K562 (cell line): ENCODE measurements at regions not wholly inside any gene's neighbourhood (a gene's known extent, or its start where the extent isn't known, plus 50 kb on each side); places are given as distances from the start of the nearest gene placed in this dataset.

ENCODE experiments used
- ATAC-seq: fragments of 200-7000 bp; cut with Tn5 transposase; 3 replicates; pipeline ENCODE4 v1.9.1; 2020; ENCODE audit warnings: moderate library complexity
- BruUV-seq: library from RNA; stranded (reverse); fragments of 400-500 nt; replicated peaks from 2 replicates; lab custom pipeline; 2021; lab: Mats Ljungman, UMichigan
- CTCF ChIA-PET: fragments of 300-600 bp; formaldehyde crosslinking; extraction: SDS; loops from one replicate; lab custom pipeline; 2021; ENCODE audit warnings: low intra/inter-chr PET ratio; lab: Yijun Ruan, JAX
- POLR2A ChIA-PET: fragments of 300-600, 350-650 bp; sonication (Branson Sonifier 250); formaldehyde crosslinking; extraction: SDS; loops from one replicate; lab custom pipeline; 2021; ENCODE audit warnings: antibody characterized with exemption, inconsistent platforms; lab: Yijun Ruan, JAX
- DNase-seq, 4 experiments: peaks; one replicate each; pipeline versions ENCODE4 v3.0.0 to v3.0.0-alpha.2; 2011 to 2018; ENCODE audit warnings: low spot score in 3 of 4, mixed read lengths in 3 of 4; ENCODE audit errors: extremely low read depth in 1 of 4
- FAIRE-seq: peaks from 2 replicates; lab custom pipeline; 2011; peaks lifted over from hg19 to GRCh38; lab: Jason Lieb, UNC
- H2AFZ ChIP-seq: 2 replicates; pipeline ENCODE4 v1.6.0; 2011; ENCODE audit warnings: low read depth, low read length, control low read depth, inconsistent platforms
- H3K27ac ChIP-seq: fragments of 200-600 bp; 3 replicates; pipeline ENCODE4 v1.8.0; 2011; ENCODE audit warnings: low read depth, mild to moderate bottlenecking, control low read depth, inconsistent platforms, low read length, moderate library complexity, mixed read lengths; ENCODE audit errors: extremely low read depth
- H3K27me3 ChIP-seq, 2 experiments: fragments of 300-600 bp in 1 of 2; 2 replicates in 1 of 2; 3 replicates in 1 of 2; pipeline versions ENCODE4 v1.6.0 to v1.8.0; 2011; ENCODE audit warnings: inconsistent platforms in 2 of 2, low read length in 2 of 2, mild to moderate bottlenecking in 1 of 2, mixed read lengths in 1 of 2, moderate library complexity in 1 of 2; ENCODE audit not compliant: control insufficient read depth in 2 of 2, insufficient read depth in 2 of 2
- H3K36me3 ChIP-seq: fragments of 300-600 bp; 3 replicates; pipeline ENCODE4 v1.8.0; 2011; ENCODE audit warnings: mild to moderate bottlenecking, low read length, inconsistent platforms; ENCODE audit not compliant: control insufficient read depth, insufficient read depth
- H3K4me1 ChIP-seq, 2 experiments: fragments of 200-600 bp in 1 of 2; replicated peaks in 1 of 2; 2 replicates in 1 of 2; 3 replicates in 1 of 2; pipeline versions ENCODE4 v1.5.1 to v1.8.0; 2011; ENCODE audit warnings: inconsistent platforms in 2 of 2, low read length in 2 of 2, mild to moderate bottlenecking in 1 of 2, mixed read lengths in 1 of 2, moderate library complexity in 1 of 2; ENCODE audit not compliant: control insufficient read depth in 2 of 2, insufficient read depth in 2 of 2
- H3K4me2 ChIP-seq: 2 replicates; pipeline ENCODE4 v1.6.1; 2011; ENCODE audit warnings: low read length, control low read depth, inconsistent platforms, mixed read lengths; ENCODE audit not compliant: insufficient read depth
- H3K4me3 ChIP-seq: fragments of 200-600 bp; sonication (generic), shearing (Covaris generic); 2 replicates; pipeline ENCODE4 v1.5.1; 2016; ENCODE audit warnings: control low read depth, inconsistent platforms
- H3K79me2 ChIP-seq: fragments of 200-600 bp; 3 replicates; pipeline ENCODE4 v1.8.0; 2011; ENCODE audit warnings: low read length, inconsistent platforms; ENCODE audit not compliant: control insufficient read depth, insufficient read depth
- H3K9ac ChIP-seq, 2 experiments: 2 replicates each; pipeline versions ENCODE4 v1.6.0 to v1.6.1; 2011; ENCODE audit warnings: low read depth in 2 of 2, low read length in 2 of 2, control low read depth in 1 of 2, inconsistent platforms in 1 of 2, mild to moderate bottlenecking in 1 of 2, mixed read lengths in 1 of 2; ENCODE audit not compliant: insufficient read depth in 1 of 2
- H3K9me1 ChIP-seq: one replicate; pipeline ENCODE4 v1.6.0; 2011; ENCODE audit warnings: inconsistent platforms, mild to moderate bottlenecking, low read length, moderate library complexity; ENCODE audit not compliant: control insufficient read depth, insufficient read depth
- H3K9me3 ChIP-seq: replicated peaks from 2 replicates; pipeline ENCODE4 v1.5.1; 2011; ENCODE audit warnings: low read depth, low read length, inconsistent platforms; ENCODE audit not compliant: control insufficient read depth, insufficient read depth
- H4K20me1 ChIP-seq: replicated peaks from 2 replicates; pipeline ENCODE4 v1.6.1; 2011; ENCODE audit warnings: low read length, inconsistent platforms, mixed read lengths; ENCODE audit not compliant: control insufficient read depth, insufficient read depth
- CTCF ChIP-seq, 3 experiments: IDR thresholded peaks in 2 of 3; conservative IDR thresholded peaks in 1 of 3; 2 replicates each; pipeline ENCODE4 v1.5.1; 2011 to 2012; ENCODE audit warnings: low read length in 3 of 3, mild to moderate bottlenecking in 3 of 3, control low read depth in 2 of 3, improper control_type of control experiment in 1 of 3, inconsistent platforms in 1 of 3, low read depth in 1 of 3, mixed read lengths in 1 of 3, moderate library complexity in 1 of 3; ENCODE audit not compliant: insufficient read depth in 2 of 3
- RAD21 ChIP-seq, 2 experiments: fragments of 250-450 bp in 1 of 2; fragments of 450-650 bp in 1 of 2; sonication (Bioruptor Pico) in 1 of 2; formaldehyde crosslinking in 1 of 2; IDR thresholded peaks in 1 of 2; conservative IDR thresholded peaks in 1 of 2; 2 replicates each; pipeline versions ENCODE4 v1.4.0 to v1.8.0; 2020 to 2022; ENCODE audit warnings: mild to moderate bottlenecking in 2 of 2, moderate library complexity in 1 of 2
- RBM22 ChIP-seq: fragments of 200-400 bp; formaldehyde crosslinking; IDR thresholded peaks from 2 replicates; pipeline ENCODE4 v1.6.1; 2018; ENCODE audit warnings: low read length, low read depth; ENCODE audit not compliant: poor library complexity, severe bottlenecking
- REST ChIP-seq, 2 experiments: fragments of 450-650 bp; formaldehyde crosslinking in 1 of 2; IDR thresholded peaks; 2 replicates each; pipeline versions ENCODE4 v1.4.0 to v1.6.1; 2014 to 2020; ENCODE audit warnings: mild to moderate bottlenecking in 2 of 2, borderline replicate concordance in 1 of 2, low read depth in 1 of 2
- RHOXF2B ChIP-seq: fragments of 250-450 bp; sonication (Bioruptor Pico); conservative IDR thresholded peaks from 2 replicates; pipeline ENCODE4 v1.5.1; 2021
- SOX6 ChIP-seq: fragments of 450-650 bp; IDR thresholded peaks from 2 replicates; pipeline ENCODE4 v1.6.1; 2014; ENCODE audit warnings: mild to moderate bottlenecking
- STAT5A ChIP-seq: IDR thresholded peaks from 2 replicates; pipeline ENCODE4 v1.6.1; 2012; ENCODE audit warnings: low read length, inconsistent platforms, borderline replicate concordance
- TEAD1 ChIP-seq, 2 experiments: fragments of 450-650 bp in 1 of 2; sonication (generic) in 1 of 2; formaldehyde crosslinking; IDR thresholded peaks; 2 replicates each; pipeline versions ENCODE4 v1.4.0 to v1.8.0; 2020 to 2022; ENCODE audit warnings: mild to moderate bottlenecking in 2 of 2, missing genetic modification reagents in 1 of 2
- ZBED1 ChIP-seq: IDR thresholded peaks from 2 replicates; pipeline ENCODE4 v1.6.1; 2014
- ZC3H4 ChIP-seq: sonication (generic); formaldehyde crosslinking; IDR thresholded peaks from 2 replicates; pipeline ENCODE4 v1.9.0; 2021; ENCODE audit warnings: missing genetic modification reagents, borderline replicate concordance
- ZSCAN29 ChIP-seq: fragments of 450-650 bp; IDR thresholded peaks from 2 replicates; pipeline ENCODE4 v1.6.1; 2017
- WGBS: fragments of 100-300 bp; shearing (Covaris generic); methylation state at CpG from one replicate; pipeline ENCODE4 v1.1.6; 2016; ENCODE audit warnings: low coverage, mixed read lengths; ENCODE audit not compliant: insufficient coverage; ENCODE audit errors: missing lambda C conversion rate; 5-methylcytosine and 5-hydroxymethylcytosine counted together
- in situ Hi-C: fragments of 300-500 bp; cut with MboI; formaldehyde crosslinking; loops from 4 replicates; pipeline ENCODE4 v1.15.0; 2018; ENCODE audit warnings: inconsistent platforms, mixed read lengths
- intact Hi-C: fragments of 100-400 bp; cut with micrococcal nuclease; formaldehyde crosslinking; loops from 2 replicates; pipeline ENCODE4 v1.14.2; 2022

- H3K27me3 ChIP-seq: no peaks in the 10 kb centered on the region
- no peaks in the 10 kb centered on the region for H3K4me1 ChIP-seq
- no peaks in the 10 kb centered on the region for H3K9me3 ChIP-seq
- TF ChIP-seq RHOXF2B (CRISPR knock-in tag): no peak
- no peak for TF ChIP-seq REST (IDR thresholded peaks at IDR 0.05; ENCODE audit: borderline replicate concordance)
- no peak for TF ChIP-seq REST (CRISPR knock-in tag; IDR thresholded peaks at IDR 0.05; ENCODE audit: low read depth)
- no peak for TF ChIP-seq ZSCAN29
- TF ChIP-seq STAT5A: no peak
- TF ChIP-seq ZC3H4 (CRISPR knock-in tag): no peak
- no peak for TF ChIP-seq ZBED1
- TF ChIP-seq TEAD1 (CRISPR knock-in tag; IDR thresholded peaks at IDR 0.05): no peak
- TF ChIP-seq SOX6: no peak
- TF ChIP-seq RBM22: no peak
- TF ChIP-seq RAD21 (CRISPR knock-in tag; conservative IDR thresholded peaks at IDR 0.05 in 1 of 2, IDR thresholded peaks at IDR 0.05 in 1 of 2): peak in 1 of 2 experiments; percentile 23; a peak in 1 of 4 replicates
- peak in 1 of 3 experiments; percentile 28; a peak in 2 of 6 replicates for TF ChIP-seq CTCF (IDR thresholded peaks at IDR 0.05 in 2 of 3, conservative IDR thresholded peaks at IDR 0.05 in 1 of 3; ENCODE audit: insufficient read depth in 2 of 3, low read depth in 1 of 3, low read length in 3 of 3)
- no peak overlapping the region for H3K4me3 ChIP-seq
- intact Hi-C loops: no loop called here
- no peak overlapping the region for H2AFZ ChIP-seq
- ChIA-PET CTCF (no interaction called here), POLR2A (no interaction called here)
- ATAC-seq (no peak), FAIRE-seq (peak; percentile 68), DNase-seq (peak; percentile 5 to 27 (median 8))
- no peaks in the 10 kb centered on the region for H3K36me3 ChIP-seq
- no peaks in the 10 kb centered on the region for H3K79me2 ChIP-seq
- H4K20me1 ChIP-seq: no peaks in the 10 kb centered on the region
- no peak overlapping the region for H3K27ac ChIP-seq
- H3K4me2 ChIP-seq: no peak overlapping the region
- BruUV-seq: no TSS peak
- 2% methylated on average over 6 of the region's 6 CpGs for WGBS
- no peaks in the 10 kb centered on the region for H3K9me1 ChIP-seq
- H3K9ac ChIP-seq: no peak overlapping the region
- in situ Hi-C loops: no loop called here
These were observed 900.0 kb upstream of the CDH10 start for GRCh38 chr5:25544652-25545249.
